ENCODE measurements at regions not wholly inside any gene's neighbourhood (a gene's known extent, or its start where the extent isn't known, plus 50 kb on each side); places are given as distances from the start of the nearest gene placed in this dataset.
A peak's percentile ranks its signal among the peaks of the same experiment; 100 is the strongest.
"Not testable (repeated sequence)": the region's sequence is repeated elsewhere in the genome, so short reads cannot be mapped to it uniquely, and the experiment has no call there.

- DNase-seq (ENCODE audit: low spot score), result no peak
Observed at GRCh38 chr1:177423090-177423489, 252.3 kb downstream of the BRINP2 start.

GRCh38 chr1:177413982-177414596 is 243.3 kb downstream of the BRINP2 start:
- DNase-seq (ENCODE audit: low spot score), result no peak

- DNase-seq (ENCODE audit: low spot score), result no peak
Observed at GRCh38 chr1:177411381-177411780, 240.6 kb downstream of the BRINP2 start.

- DNase-seq (ENCODE audit: low spot score), result no peak
Observed at GRCh38 chr1:177410179-177410766, 239.5 kb downstream of the BRINP2 start.

GRCh38 chr1:177406323-177406722 is 235.6 kb downstream of the BRINP2 start:
- not testable (repeated sequence) for DNase-seq (ENCODE audit: low spot score)

- no peak for DNase-seq (ENCODE audit: low spot score)
Observed at GRCh38 chr1:177392336-177392735, 221.6 kb downstream of the BRINP2 start.

- no peak for DNase-seq (ENCODE audit: low spot score)
Observed at GRCh38 chr1:177385760-177386698, 215.3 kb downstream of the BRINP2 start.

- DNase-seq (ENCODE audit: low spot score), result no peak
Observed at GRCh38 chr1:177384461-177384860, 213.7 kb downstream of the BRINP2 start.

DNA sequence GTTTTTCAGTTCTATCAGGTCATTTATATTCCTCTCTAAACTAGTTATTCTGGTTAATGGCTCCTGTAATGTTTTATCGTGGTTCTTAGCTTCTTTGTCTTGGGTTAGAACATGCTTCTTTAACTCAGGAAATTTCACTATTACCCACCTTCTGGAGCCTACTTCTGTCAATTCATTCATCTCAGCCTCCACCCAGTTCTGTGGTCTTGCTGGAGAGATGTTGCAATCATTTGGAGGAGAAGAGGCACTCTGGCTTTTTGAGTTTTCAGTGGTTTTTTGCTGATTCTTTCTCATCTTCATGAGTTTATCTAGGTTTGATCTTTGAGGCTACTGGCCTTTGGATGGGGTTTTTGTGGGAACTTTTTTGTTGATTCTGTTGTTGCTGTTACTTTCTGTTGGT is 213.0 kb downstream of the BRINP2 start:
- no peak for DNase-seq (ENCODE audit: low spot score)

DNA sequence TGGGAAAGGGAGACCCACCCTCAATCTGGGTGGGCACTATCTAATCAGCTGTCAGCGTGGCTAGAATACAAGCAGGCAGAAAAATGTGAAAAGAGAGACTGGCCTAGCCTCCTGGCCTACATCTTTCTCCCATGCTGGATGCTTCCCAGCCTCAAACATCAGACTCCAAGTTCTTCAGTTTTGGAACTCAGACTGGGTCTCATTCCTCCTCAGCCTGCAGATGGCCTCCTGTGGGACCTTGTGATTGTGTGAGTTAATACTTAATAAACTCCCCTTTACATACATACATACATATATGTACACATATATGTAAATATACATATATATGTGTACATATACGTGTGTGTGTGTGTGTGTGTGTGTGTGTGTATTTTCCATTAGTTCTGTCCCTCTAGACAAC is 207.1 kb downstream of the BRINP2 start:
- no peak for DNase-seq (ENCODE audit: low spot score)

DNA sequence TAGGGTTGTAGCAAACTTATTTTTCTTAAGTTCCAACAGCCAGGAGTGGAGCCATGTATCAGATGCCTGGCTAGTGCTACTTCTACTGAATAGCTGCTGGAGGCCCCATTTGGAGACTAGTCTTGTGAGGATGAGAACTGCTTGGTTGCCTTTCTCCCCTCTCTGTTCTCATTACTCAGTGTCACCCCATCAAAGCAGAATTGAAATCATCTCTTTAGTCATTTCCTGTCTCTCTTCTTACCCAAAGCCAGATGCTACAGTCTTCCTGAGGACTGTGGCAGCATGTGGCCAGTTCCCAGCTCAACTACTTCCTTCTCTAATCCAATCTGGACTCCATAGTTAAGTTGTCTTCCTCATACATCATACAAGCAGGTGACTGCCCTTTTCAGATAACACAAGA is 197.5 kb downstream of the BRINP2 start:
- DNase-seq (ENCODE audit: low spot score), result no peak

DNA sequence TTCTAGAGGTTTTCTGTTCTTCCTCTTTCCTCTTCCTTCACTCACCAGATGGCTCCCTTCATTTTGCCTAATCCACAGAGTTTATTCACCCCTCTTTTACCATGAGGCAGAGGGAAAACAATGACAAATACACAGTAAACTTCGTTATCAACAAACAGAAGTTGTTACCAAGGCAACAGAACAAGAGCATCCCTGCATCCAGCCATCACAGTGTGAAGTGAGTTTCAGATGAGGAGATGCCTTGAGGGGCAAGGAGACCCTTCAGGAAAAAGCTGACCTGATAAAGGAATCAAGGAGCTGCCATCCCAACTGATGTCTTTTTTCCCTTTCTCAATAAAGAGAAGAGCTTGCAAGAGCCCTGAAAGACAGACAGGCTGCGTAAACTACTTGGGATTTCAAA is 195.3 kb downstream of the BRINP2 start:
- DNase-seq (ENCODE audit: low spot score), result no peak

GRCh38 chr1:177360791-177361190 is 190.0 kb downstream of the BRINP2 start:
- DNase-seq (ENCODE audit: low spot score), result no peak

DNA sequence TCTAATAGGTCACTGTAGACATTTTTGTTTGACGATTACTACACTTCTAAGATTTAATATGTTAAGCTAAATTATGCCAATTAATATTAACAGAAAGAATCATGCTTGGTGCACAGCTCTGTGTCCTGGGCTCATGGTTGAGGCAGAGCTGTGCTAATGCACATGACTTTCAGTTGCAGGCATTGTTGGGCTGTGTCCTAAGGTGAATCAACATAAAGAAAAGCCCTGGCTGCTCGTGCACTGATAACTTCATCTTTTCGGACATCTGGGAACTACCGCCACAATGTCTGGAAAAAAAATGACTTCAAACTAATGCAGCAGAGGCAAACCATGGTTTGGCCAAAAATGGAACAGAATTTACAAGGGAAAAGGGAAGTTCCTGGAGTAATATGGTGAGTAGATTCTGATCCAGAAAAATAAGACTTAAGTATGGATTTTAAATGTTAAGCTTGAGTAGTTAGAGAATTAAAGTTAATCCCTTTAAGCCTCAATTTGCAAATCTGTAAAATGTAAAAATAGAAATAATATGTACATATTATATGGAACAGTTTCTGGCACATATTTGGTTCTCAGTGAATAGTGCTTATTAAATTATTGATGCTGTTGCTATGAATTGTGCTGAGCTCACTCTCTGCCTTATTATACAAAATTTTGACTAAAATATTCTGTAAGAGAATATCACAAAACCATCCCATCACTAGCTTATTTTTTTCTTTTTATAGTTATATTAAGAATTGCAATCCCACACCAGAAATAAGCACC is 186.1 kb downstream of the BRINP2 start:
- no peak for DNase-seq (ENCODE audit: low spot score)

- DNase-seq (ENCODE audit: low spot score), result peak; percentile 58
Observed at GRCh38 chr1:177355575-177355974, 184.8 kb downstream of the BRINP2 start.

DNA sequence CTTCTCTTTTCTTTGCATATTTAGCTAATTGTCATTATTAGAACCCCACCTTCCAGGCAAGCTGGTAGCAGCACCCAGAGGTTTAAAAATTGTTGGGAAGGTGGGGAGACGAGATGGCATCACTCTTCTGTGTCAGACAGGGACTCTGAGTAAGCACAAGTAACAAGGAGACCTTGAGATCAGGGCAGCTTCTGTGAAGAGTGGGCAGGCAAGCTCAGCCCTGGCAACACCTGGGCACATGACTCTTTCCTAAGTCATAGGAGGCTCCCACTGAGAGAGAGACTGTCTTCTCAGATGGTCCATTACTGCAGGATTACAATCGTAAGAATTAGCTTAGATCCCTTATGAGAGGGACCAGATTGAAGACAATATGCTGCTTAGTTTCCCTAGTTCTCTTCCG is 183.5 kb downstream of the BRINP2 start:
- DNase-seq (ENCODE audit: low spot score), result no peak

- DNase-seq (ENCODE audit: low spot score), result peak; percentile 13
Observed at GRCh38 chr1:177351361-177352108, 180.8 kb downstream of the BRINP2 start.

GRCh38 chr1:177346790-177347359 is 176.1 kb downstream of the BRINP2 start:
- DNase-seq (ENCODE audit: low spot score), result no peak

DNA sequence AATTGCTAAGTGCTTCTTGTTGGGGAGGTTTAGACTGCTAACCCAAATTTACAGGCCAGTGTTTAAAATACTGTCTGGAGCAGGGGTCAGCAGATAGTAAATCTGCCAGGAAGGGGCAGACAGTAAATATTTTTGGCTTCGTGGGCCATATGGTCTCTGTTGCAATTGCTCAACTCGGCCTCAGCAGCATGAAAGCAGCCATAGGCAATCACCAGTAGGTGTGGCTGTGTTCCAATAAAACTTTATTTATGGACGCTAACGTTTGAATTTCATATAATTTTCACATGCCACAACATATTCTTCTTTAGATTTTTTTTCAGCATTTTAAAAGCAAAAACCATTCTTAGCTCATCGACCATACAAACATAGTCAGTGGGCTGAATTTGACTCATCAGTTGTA is 172.7 kb downstream of the BRINP2 start:
- DNase-seq (ENCODE audit: low spot score), result no peak

GRCh38 chr1:177341773-177342172 is 171.0 kb downstream of the BRINP2 start:
- DNase-seq (ENCODE audit: low spot score), result no peak

- no peak for DNase-seq (ENCODE audit: low spot score)
Observed at GRCh38 chr1:177340601-177341067, 169.9 kb downstream of the BRINP2 start.
